Brain microvascular endothelial cell (primary cell): ENCODE measurements at regions not wholly inside any gene's neighbourhood (a gene's known extent, or its start where the extent isn't known, plus 50 kb on each side); places are given as distances from the start of the nearest gene placed in this dataset.

Experiments
- DNase-seq: peaks from one replicate; pipeline ENCODE4 v3.0.0-alpha.2; 2020
- H3K27ac ChIP-seq: fragments of 250-450 bp; sonication (Bioruptor Pico); 2 replicates; pipeline ENCODE4 v1.5.1; 2020; ENCODE audit warnings: mild to moderate bottlenecking, moderate library complexity
- H3K27me3 ChIP-seq: fragments of 250-450 bp; sonication (Bioruptor Pico); replicated peaks from 2 replicates; pipeline ENCODE4 v1.5.1; 2020; ENCODE audit warnings: mild to moderate bottlenecking
- H3K36me3 ChIP-seq: fragments of 250-450 bp; sonication (Bioruptor Pico); replicated peaks from 2 replicates; pipeline ENCODE4 v1.5.1; 2020; ENCODE audit warnings: mild to moderate bottlenecking
- H3K4me3 ChIP-seq: 2 replicates; pipeline ENCODE4 v1.5.1; 2011; ENCODE audit warnings: low read depth, mild to moderate bottlenecking, control low read depth, low read length, moderate library complexity
- CTCF ChIP-seq: IDR thresholded peaks from 2 replicates; pipeline ENCODE4 v1.5.1; 2011; ENCODE audit warnings: low read depth, mild to moderate bottlenecking, moderate library complexity, low read length, control low read depth, inconsistent platforms; ENCODE audit errors: missing control alignments
- in situ Hi-C: cut with HindIII; loops from 2 replicates; pipeline ENCODE4 v1.10.0; 2017; ENCODE audit warnings: low sequenced_read_pairs, low pct_ligation_motif_present

- Histone ChIP-seq H3K4me3 (no peak overlapping the region), H3K27ac (no peak overlapping the region), H3K27me3 (no peaks in the 10 kb centered on the region), H3K36me3 (no peaks in the 10 kb centered on the region)
- in situ Hi-C loops: no loop called here
- no peak for DNase-seq
- TF ChIP-seq CTCF: no peak
Measured at GRCh38 chr9:1738511-1739100, 276.5 kb upstream of the SMARCA2 start.

DNA sequence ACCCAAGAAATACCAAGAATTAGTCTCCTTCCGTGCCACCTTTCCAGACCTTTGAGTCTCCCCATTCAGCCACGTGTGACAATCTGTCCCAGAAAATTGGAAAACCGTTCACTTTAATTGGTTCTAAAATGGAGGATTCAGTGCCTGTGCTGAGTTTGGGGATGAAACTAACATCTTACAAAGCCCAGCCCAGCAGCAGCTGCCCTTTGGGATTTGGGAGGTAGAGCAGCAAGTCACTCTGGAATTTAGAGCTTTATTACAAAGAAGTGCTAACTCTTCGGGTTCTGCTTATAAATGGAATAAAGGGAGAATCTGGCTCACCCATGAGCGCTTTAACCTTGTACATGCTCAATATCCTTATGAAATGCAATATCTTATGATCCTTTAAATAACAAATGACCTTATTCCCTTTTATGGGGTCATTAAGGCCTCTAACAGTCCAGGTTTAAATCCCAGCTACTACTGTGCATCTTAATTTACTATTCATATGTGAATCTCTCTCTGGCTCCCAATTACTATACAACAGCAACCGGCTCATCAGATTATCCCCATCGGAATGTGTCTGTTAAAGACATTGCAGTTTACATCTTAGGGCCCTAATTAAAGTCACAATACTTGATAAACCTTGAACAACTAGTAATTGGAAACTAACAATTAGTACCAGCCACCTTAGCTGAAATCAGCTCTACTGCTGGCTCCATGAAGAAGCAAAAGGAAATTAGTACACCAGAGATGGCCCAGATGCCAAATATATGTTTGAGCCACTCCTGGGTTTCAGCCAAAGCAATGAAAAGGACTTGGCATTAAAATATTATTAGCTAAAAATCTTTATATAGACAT, 271.8 kb upstream of the SMARCA2 start:
- Histone ChIP-seq H3K27me3 (no peaks in the 10 kb centered on the region), H3K27ac (no peak overlapping the region), H3K36me3 (no peaks in the 10 kb centered on the region), H3K4me3 (no peak overlapping the region)
- no peak for TF ChIP-seq CTCF
- DNase-seq: no peak
- in situ Hi-C loops: no loop called here

DNA sequence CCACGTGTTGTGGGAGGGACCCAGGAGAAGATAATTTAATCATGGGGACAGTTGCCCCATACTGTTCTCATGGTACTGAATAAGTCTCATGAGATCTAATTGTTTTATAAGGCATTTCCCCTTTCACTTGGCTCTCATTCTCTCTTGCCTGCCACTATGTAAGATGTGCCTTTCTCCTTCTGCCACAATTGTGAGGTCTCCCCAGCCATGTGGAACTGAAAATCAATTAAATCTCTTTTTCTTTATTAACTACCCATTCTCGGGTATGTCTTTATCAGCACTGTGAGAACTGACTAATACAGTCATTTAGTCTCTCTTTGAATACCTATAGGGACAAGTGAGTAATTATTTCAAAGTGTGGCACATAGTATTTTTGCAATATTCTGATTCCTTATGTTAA, 269.2 kb upstream of the SMARCA2 start:
- in situ Hi-C loops: no loop called here
- TF ChIP-seq CTCF: no peak
- no peaks in the 10 kb centered on the region for H3K27me3 ChIP-seq
- no peak overlapping the region for H3K4me3 ChIP-seq
- no peak overlapping the region for H3K27ac ChIP-seq
- DNase-seq: no peak
- no peaks in the 10 kb centered on the region for H3K36me3 ChIP-seq

DNA sequence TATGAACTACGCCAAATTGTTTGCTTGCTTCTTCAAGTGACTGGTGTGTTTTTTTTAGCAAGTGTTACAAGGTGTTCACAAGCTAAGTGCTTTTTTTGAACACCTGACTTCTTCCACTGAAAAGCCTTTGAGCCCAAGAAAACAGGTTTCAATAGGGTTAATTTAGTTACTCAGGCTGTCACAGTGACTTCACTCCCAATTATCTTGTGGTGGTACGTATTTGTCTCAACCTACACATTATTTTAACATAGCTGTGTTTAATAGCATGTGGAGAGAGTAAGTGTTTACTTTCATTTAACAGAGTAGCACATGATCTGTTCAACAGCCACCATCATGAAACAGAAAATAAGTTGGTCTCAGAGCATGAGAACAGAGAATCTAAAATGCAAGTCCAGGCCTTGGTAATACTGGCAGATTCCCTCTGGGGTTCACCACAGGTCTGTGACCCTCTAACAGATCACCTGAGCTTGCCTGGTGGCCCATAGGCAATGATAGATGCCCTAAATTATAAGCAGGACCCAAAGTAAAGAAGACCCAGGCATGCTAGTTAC, 267.7 kb upstream of the SMARCA2 start:
- no peaks in the 10 kb centered on the region for H3K36me3 ChIP-seq
- H3K27ac ChIP-seq: no peak overlapping the region
- in situ Hi-C loops: no loop called here
- no peak overlapping the region for H3K4me3 ChIP-seq
- no peak for TF ChIP-seq CTCF
- H3K27me3 ChIP-seq: no peaks in the 10 kb centered on the region
- no peak for DNase-seq

DNA sequence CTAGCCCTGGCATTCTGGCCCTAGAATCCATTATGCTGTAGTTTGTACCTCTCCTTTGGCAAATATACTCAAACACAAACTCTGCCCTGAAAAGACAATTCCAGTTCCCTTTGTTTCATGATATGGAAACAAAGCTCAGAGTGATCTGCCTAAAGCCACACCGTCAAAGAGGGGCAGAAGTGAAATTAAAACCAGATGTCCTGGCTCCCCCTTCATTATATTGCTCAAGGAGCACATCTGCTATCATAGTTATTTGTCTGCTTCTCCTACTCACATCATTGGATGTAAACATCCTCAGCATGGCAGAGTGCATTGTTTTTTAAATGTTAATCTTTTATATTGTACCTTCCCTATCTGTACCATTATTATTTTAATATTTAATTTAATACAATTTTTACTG, 266.7 kb upstream of the SMARCA2 start:
- in situ Hi-C loops: no loop called here
- no peak for DNase-seq
- Histone ChIP-seq H3K36me3 (no peaks in the 10 kb centered on the region), H3K27ac (no peak overlapping the region), H3K4me3 (no peak overlapping the region), H3K27me3 (no peaks in the 10 kb centered on the region)
- TF ChIP-seq CTCF: no peak
